H9 (cell line): ENCODE measurements at regions not wholly inside any gene's neighbourhood (a gene's known extent, or its start where the extent isn't known, plus 50 kb on each side); places are given as distances from the start of the nearest gene placed in this dataset.

Experiments used
- DNase-seq: peaks from one replicate; pipeline ENCODE4 v3.0.0-alpha.2; 2017
- H2AFZ ChIP-seq: one replicate; pipeline ENCODE4 v1.6.1; 2013; ENCODE audit warnings: mild to moderate bottlenecking, low read length, control low read depth, moderate library complexity
- H2AK5ac ChIP-seq: 2 replicates; pipeline ENCODE4 v1.6.1; 2013; ENCODE audit warnings: low read length, control low read depth, mixed read lengths; ENCODE audit not compliant: insufficient read length
- H2BK120ac ChIP-seq: one replicate; pipeline ENCODE4 v1.6.1; 2013; ENCODE audit warnings: low read depth, mild to moderate bottlenecking, low read length, control low read depth, inconsistent platforms; ENCODE audit not compliant: poor library complexity, severe bottlenecking
- H2BK12ac ChIP-seq: 2 replicates; pipeline ENCODE4 v1.6.1; 2013; ENCODE audit warnings: low read length, control low read depth, mixed read lengths, low read depth; ENCODE audit not compliant: insufficient read length
- H2BK15ac ChIP-seq: 2 replicates; pipeline ENCODE4 v1.6.1; 2013; ENCODE audit warnings: low read depth, low read length, control low read depth
- H2BK20ac ChIP-seq: one replicate; pipeline ENCODE4 v1.6.1; 2013; ENCODE audit warnings: low read depth, mild to moderate bottlenecking, low read length, control low read depth, inconsistent platforms; ENCODE audit not compliant: poor library complexity, severe bottlenecking
- H2BK5ac ChIP-seq: 2 replicates; pipeline ENCODE4 v1.6.1; 2013; ENCODE audit warnings: low read length, control low read depth, mixed read lengths; ENCODE audit not compliant: insufficient read length
- H3K14ac ChIP-seq: 2 replicates; pipeline ENCODE4 v1.6.1; 2013; ENCODE audit warnings: low read length, control low read depth; ENCODE audit not compliant: insufficient read depth
- H3K18ac ChIP-seq: 2 replicates; pipeline ENCODE4 v1.6.1; 2013; ENCODE audit warnings: low read depth, mild to moderate bottlenecking, mixed read lengths, low read length, control low read depth; ENCODE audit not compliant: insufficient read length
- H3K23ac ChIP-seq: 2 replicates; pipeline ENCODE4 v1.6.1; 2013; ENCODE audit warnings: low read length, control low read depth, mixed read lengths, low read depth; ENCODE audit not compliant: insufficient read length
- H3K23me2 ChIP-seq: 2 replicates; pipeline ENCODE4 v1.6.1; 2013; ENCODE audit warnings: low read depth, mild to moderate bottlenecking, mixed read lengths, low read length, control low read depth; ENCODE audit not compliant: insufficient read length, poor library complexity, severe bottlenecking
- H3K27ac ChIP-seq: 2 replicates; pipeline ENCODE4 v1.5.1; 2013; ENCODE audit warnings: low read length, control low read depth, mixed read lengths, low read depth; ENCODE audit not compliant: insufficient read length
- H3K27me3 ChIP-seq: 2 replicates; pipeline ENCODE4 v1.6.1; 2013; ENCODE audit warnings: low read length, control low read depth, inconsistent platforms; ENCODE audit not compliant: insufficient read depth
- H3K4ac ChIP-seq: 2 replicates; pipeline ENCODE4 v1.6.1; 2013; ENCODE audit warnings: low read depth, mild to moderate bottlenecking, control low read depth, inconsistent platforms, low read length, moderate library complexity
- H3K4me1 ChIP-seq: 2 replicates; pipeline ENCODE4 v1.6.1; 2013; ENCODE audit warnings: low read length, control low read depth, inconsistent platforms; ENCODE audit not compliant: insufficient read depth
- H3K4me2 ChIP-seq: 2 replicates; pipeline ENCODE4 v1.6.1; 2013; ENCODE audit warnings: low read length, control low read depth, mixed read lengths; ENCODE audit not compliant: insufficient read length, insufficient read depth
- H3K56ac ChIP-seq: 2 replicates; pipeline ENCODE4 v1.6.1; 2013; ENCODE audit warnings: low read depth, mild to moderate bottlenecking, mixed read lengths, low read length, control low read depth; ENCODE audit not compliant: insufficient read length
- H3K79me1 ChIP-seq: 2 replicates; pipeline ENCODE4 v1.6.1; 2013; ENCODE audit warnings: low read depth, mild to moderate bottlenecking, moderate library complexity, low read length, control low read depth, inconsistent platforms; ENCODE audit not compliant: insufficient read depth, poor library complexity, severe bottlenecking
- H3K79me2 ChIP-seq: 2 replicates; pipeline ENCODE4 v1.6.1; 2013; ENCODE audit warnings: low read length, control low read depth, inconsistent platforms; ENCODE audit not compliant: insufficient read depth
- H3K9ac ChIP-seq: 2 replicates; pipeline ENCODE4 v1.6.1; 2013; ENCODE audit warnings: low read length, control low read depth, mixed read lengths; ENCODE audit not compliant: insufficient read length; ENCODE audit errors: extremely low read depth
- H3K9me3 ChIP-seq: one replicate; pipeline ENCODE4 v1.6.1; 2013; ENCODE audit warnings: low read depth, low read length, inconsistent platforms; ENCODE audit not compliant: control insufficient read depth
- H3T11ph ChIP-seq: one replicate; pipeline ENCODE4 v1.6.1; 2013; ENCODE audit warnings: mild to moderate bottlenecking, low read length, control low read depth, inconsistent platforms
- H4K20me1 ChIP-seq: one replicate; pipeline ENCODE4 v1.6.1; 2013; ENCODE audit not compliant: control insufficient read depth, insufficient read length, insufficient read depth
- H4K5ac ChIP-seq: 2 replicates; pipeline ENCODE4 v1.6.1; 2013; ENCODE audit warnings: low read depth, mild to moderate bottlenecking, mixed read lengths, low read length, control low read depth; ENCODE audit not compliant: insufficient read length
- H4K8ac ChIP-seq: replicated peaks from 2 replicates; pipeline ENCODE4 v1.6.1; 2013; ENCODE audit warnings: low read length, control low read depth, mixed read lengths, low read depth; ENCODE audit not compliant: insufficient read length
- H4K91ac ChIP-seq: 2 replicates; pipeline ENCODE4 v1.6.1; 2013; ENCODE audit warnings: low read depth, mild to moderate bottlenecking, moderate library complexity, mixed read lengths, low read length, control low read depth; ENCODE audit not compliant: insufficient read length
- H3K27ac Mint-ChIP-seq, 3 experiments: 2 replicates in 2 of 3; 3 replicates in 1 of 3; pipeline ENCODE4 v1.8.0; 2020 to 2021; ENCODE audit warnings: mixed read lengths in 3 of 3, mild to moderate bottlenecking in 1 of 3, moderate library complexity in 1 of 3
- H3K27me3 Mint-ChIP-seq: 2 replicates; pipeline ENCODE4 v1.8.0; 2021; ENCODE audit warnings: low read depth, mild to moderate bottlenecking, moderate library complexity, mixed read lengths
- H3K36me3 Mint-ChIP-seq, 3 experiments: 2 replicates in 2 of 3; 3 replicates in 1 of 3; pipeline ENCODE4 v1.8.0; 2020 to 2021; ENCODE audit warnings: low read depth in 3 of 3, mixed read lengths in 3 of 3; ENCODE audit not compliant: insufficient read depth in 1 of 3
- H3K4me1 Mint-ChIP-seq, 2 experiments: 2 replicates each; pipeline ENCODE4 v1.8.0; 2020; ENCODE audit warnings: mixed read lengths in 2 of 2
- H3K4me3 Mint-ChIP-seq, 2 experiments: 2 replicates in 1 of 2; 3 replicates in 1 of 2; pipeline ENCODE4 v1.8.0; 2020 to 2021; ENCODE audit warnings: mild to moderate bottlenecking in 2 of 2, mixed read lengths in 2 of 2, moderate library complexity in 1 of 2
- H3K9me3 Mint-ChIP-seq, 2 experiments: 2 replicates in 1 of 2; 3 replicates in 1 of 2; pipeline ENCODE4 v1.8.0; 2020; ENCODE audit warnings: mild to moderate bottlenecking in 2 of 2, mixed read lengths in 2 of 2, moderate library complexity in 1 of 2
- CTCF ChIP-seq: fragments of 200-600 bp; sonication (generic); conservative IDR thresholded peaks from 3 replicates; pipeline ENCODE4 v1.8.0; 2021; ENCODE audit warnings: antibody characterized with exemption, mild to moderate bottlenecking
- WGBS: extraction: QIAGEN DNeasy Blood & Tissue Kit; methylation state at CpG from one replicate; pipeline ENCODE4 v1.1.7; 2013; ENCODE audit warnings: missing lambda C conversion rate, low lambda C conversion rate, mixed read lengths; ENCODE audit not compliant: insufficient read length; ENCODE audit errors: extremely low coverage; 5-methylcytosine and 5-hydroxymethylcytosine counted together

GRCh38 chr11:10641177-10641911, 52.2 kb downstream of the IRAG1 start:
- Mint-ChIP-seq H3K4me1 (peaks cover 17 to 20% of the 10 kb centered on the region in 2 experiments), H3K36me3 (no peaks in the 10 kb centered on the region), H3K27me3 (peaks cover 2% of the 10 kb centered on the region), H3K9me3 (no peaks in the 10 kb centered on the region), H3K27ac (no peak overlapping the region), H3K4me3 (no peak overlapping the region)
- Histone ChIP-seq H3K9ac (no peak overlapping the region), H3K79me2 (no peaks in the 10 kb centered on the region), H4K20me1 (no peaks in the 10 kb centered on the region), H3K23me2 (no peaks in the 10 kb centered on the region), H2BK5ac (no peak overlapping the region), H4K91ac (no peak overlapping the region), H4K8ac (no peak overlapping the region), H2BK15ac (no peak overlapping the region), H2BK120ac (no peak overlapping the region), H3K27ac (no peak overlapping the region), H3K14ac (no peak overlapping the region), H3K4me1 (0 out of 2 replicates have a peak, but pooled peaks cover 2% of the 10 kb centered on the region), H4K5ac (no peak overlapping the region), H3K56ac (no peak overlapping the region), H3K4ac (no peak overlapping the region), H3K79me1 (no peaks in the 10 kb centered on the region), H3K9me3 (no peaks in the 10 kb centered on the region), H3K23ac (no peak overlapping the region), H3K18ac (no peak overlapping the region), H2BK12ac (no peak overlapping the region), H3K4me2 (no peak overlapping the region), H2BK20ac (no peak overlapping the region), H2AK5ac (no peak overlapping the region), H3K27me3 (no peaks in the 10 kb centered on the region), H2AFZ (no peak overlapping the region), H3T11ph (no peak overlapping the region)
- DNase-seq = no peak
- no CpG with 5 or more reads among the region's 9 CpGs for WGBS
- TF ChIP-seq CTCF = no peak
